ENCODE measurements at regions not wholly inside any gene's neighbourhood (a gene's known extent, or its start where the extent isn't known, plus 50 kb on each side); places are given as distances from the start of the nearest gene placed in this dataset.

DNA sequence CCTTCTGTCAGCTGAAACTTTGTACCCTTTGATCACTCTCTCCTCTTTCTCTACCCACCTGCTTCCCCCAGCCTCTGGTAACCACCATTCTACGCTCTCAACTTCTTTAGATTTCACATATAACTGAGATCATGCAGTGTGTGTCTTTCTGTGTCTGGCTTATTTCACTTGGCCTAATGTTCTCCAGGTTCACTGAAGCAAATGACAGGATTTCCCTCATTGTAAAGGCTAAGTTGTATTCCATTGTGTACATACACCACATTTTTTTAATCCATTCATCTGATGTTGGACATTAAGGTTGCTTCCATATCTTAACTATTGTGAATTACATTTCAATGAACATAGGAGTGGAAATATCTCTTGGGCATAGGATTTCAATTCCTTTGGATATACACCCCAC lies 207.6 kb downstream of the MIAT start:
- TF ChIP-seq CTCF (conservative IDR thresholded peaks at IDR 0.05; ENCODE audit: low read depth, low read length): no peak
- no peak overlapping the region for H3K4me3 ChIP-seq (ENCODE audit: low read length)
- peak; percentile 52 for DNase-seq (ENCODE audit: low read depth)

- no peak for TF ChIP-seq CTCF (conservative IDR thresholded peaks at IDR 0.05; ENCODE audit: low read depth, low read length)
- no peak for DNase-seq (ENCODE audit: low read depth)
Observed at GRCh38 chr22:26883393-26883792, 226.0 kb downstream of the MIAT start.

GRCh38 chr22:26884921-26885320 lies 227.5 kb downstream of the MIAT start:
- DNase-seq (ENCODE audit: low read depth): no peak
- H3K4me3 ChIP-seq (ENCODE audit: low read length): no peak overlapping the region
- TF ChIP-seq CTCF (conservative IDR thresholded peaks at IDR 0.05; ENCODE audit: low read depth, low read length): no peak

More at GRCh38 chr22:26883393-26883792, 226.0 kb downstream of the MIAT start:
- no peak overlapping the region for H3K4me3 ChIP-seq (ENCODE audit: low read length)

GRCh38 chr22:26885441-26886261 lies 228.3 kb downstream of the MIAT start:
- no peak for DNase-seq (ENCODE audit: low read depth)
- no peak for TF ChIP-seq CTCF (conservative IDR thresholded peaks at IDR 0.05; ENCODE audit: low read depth, low read length)

GRCh38 chr22:26887456-26887855 lies 230.1 kb downstream of the MIAT start:
- DNase-seq (ENCODE audit: low read depth): peak; percentile 77
- TF ChIP-seq CTCF (conservative IDR thresholded peaks at IDR 0.05; ENCODE audit: low read depth, low read length): no peak
- H3K4me3 ChIP-seq (ENCODE audit: low read length): no peak overlapping the region

More at GRCh38 chr22:26885441-26886261, 228.3 kb downstream of the MIAT start:
- H3K4me3 ChIP-seq (ENCODE audit: low read length): no peak overlapping the region

- TF ChIP-seq CTCF (conservative IDR thresholded peaks at IDR 0.05; ENCODE audit: low read depth, low read length): no peak
- no peak for DNase-seq (ENCODE audit: low read depth)
- no peak overlapping the region for H3K4me3 ChIP-seq (ENCODE audit: low read length)
Observed at GRCh38 chr22:26887916-26888315, 230.5 kb downstream of the MIAT start.

GRCh38 chr22:26888887-26889286 lies 231.5 kb downstream of the MIAT start:
- TF ChIP-seq CTCF (conservative IDR thresholded peaks at IDR 0.05; ENCODE audit: low read depth, low read length): no peak
- DNase-seq (ENCODE audit: low read depth): no peak

More at GRCh38 chr22:26888887-26889286, 231.5 kb downstream of the MIAT start:
- H3K4me3 ChIP-seq (ENCODE audit: low read length): no peak overlapping the region
